Loucy (cell line): ENCODE measurements at regions not wholly inside any gene's neighbourhood (a gene's known extent, or its start where the extent isn't known, plus 50 kb on each side); places are given as distances from the start of the nearest gene placed in this dataset.

Experiments used
- H2AFZ ChIP-seq: fragments of 200-600 bp; sonication (generic); 2 replicates; pipeline ENCODE4 v1.6.0; 2016; ENCODE audit warnings: antibody characterized with exemption, mild to moderate bottlenecking, low read length, moderate library complexity
- H3F3A ChIP-seq: fragments of 200-600 bp; 2 replicates; pipeline ENCODE4 v1.6.0; 2016; ENCODE audit warnings: antibody characterized with exemption, low read depth, mild to moderate bottlenecking
- H3K27me3 ChIP-seq: fragments of 200-600 bp; sonication (generic); 2 replicates; pipeline ENCODE4 v1.6.1; 2014; ENCODE audit warnings: low read length, mild to moderate bottlenecking; ENCODE audit not compliant: insufficient read depth, poor library complexity, severe bottlenecking
- H3K36me3 ChIP-seq: fragments of 200-600 bp; sonication (generic); 2 replicates; pipeline ENCODE4 v1.6.1; 2016; ENCODE audit warnings: low read length; ENCODE audit not compliant: insufficient read depth
- H3K4me1 ChIP-seq: fragments of 200-600 bp; sonication (generic); 2 replicates; pipeline ENCODE4 v1.5.1; 2014; ENCODE audit warnings: low read length, mild to moderate bottlenecking; ENCODE audit not compliant: insufficient read depth, poor library complexity, severe bottlenecking
- H3K4me2 ChIP-seq: fragments of 200-600 bp; sonication (generic); 2 replicates; pipeline ENCODE4 v1.6.0; 2014; ENCODE audit warnings: antibody characterized with exemption, low read length, low read depth, mild to moderate bottlenecking; ENCODE audit not compliant: poor library complexity, severe bottlenecking
- H3K4me3 ChIP-seq: fragments of 200-600 bp; sonication (generic); 2 replicates; pipeline ENCODE4 v1.5.1; 2014; ENCODE audit warnings: low read length, mild to moderate bottlenecking, mixed read lengths; ENCODE audit not compliant: poor library complexity, severe bottlenecking
- H3K79me2 ChIP-seq: fragments of 200-600 bp; sonication (generic); 2 replicates; pipeline ENCODE4 v1.6.1; 2014; ENCODE audit warnings: low read length; ENCODE audit not compliant: insufficient read depth
- H3K9ac ChIP-seq: fragments of 200-600 bp; sonication (generic); 2 replicates; pipeline ENCODE4 v1.6.0; 2014; ENCODE audit warnings: mild to moderate bottlenecking, low read depth, low read length, moderate library complexity; ENCODE audit not compliant: poor library complexity, severe bottlenecking
- H3K9me2 ChIP-seq: fragments of 200-600 bp; sonication (generic); replicated peaks from 2 replicates; pipeline ENCODE4 v1.6.1; 2016; ENCODE audit warnings: low read depth, low read length, mixed read lengths
- H3K9me3 ChIP-seq: fragments of 200-600 bp; sonication (generic); 2 replicates; pipeline ENCODE4 v1.6.1; 2014; ENCODE audit warnings: mild to moderate bottlenecking, antibody characterized with exemption, low read length, low read depth; ENCODE audit not compliant: insufficient read depth
- H4K20me1 ChIP-seq: fragments of 200-600 bp; sonication (generic); 2 replicates; pipeline ENCODE4 v1.6.0; 2014; ENCODE audit warnings: antibody characterized with exemption, low read length, mild to moderate bottlenecking; ENCODE audit not compliant: insufficient read depth, poor library complexity, severe bottlenecking
- EZH2phosphoT487 ChIP-seq: fragments of 200-600 bp; IDR thresholded peaks from 2 replicates; pipeline ENCODE4 v1.6.1; 2018; ENCODE audit warnings: antibody characterized with exemption, mild to moderate bottlenecking, moderate library complexity, borderline replicate concordance
- TF ChIP-seq, protein P1 (sequence below): fragments of 200-600 bp; sonication (generic); conservative IDR thresholded peaks from 2 replicates; pipeline ENCODE4 v1.5.1; 2014; ENCODE audit warnings: mild to moderate bottlenecking, antibody characterized with exemption, low read length

DNA sequence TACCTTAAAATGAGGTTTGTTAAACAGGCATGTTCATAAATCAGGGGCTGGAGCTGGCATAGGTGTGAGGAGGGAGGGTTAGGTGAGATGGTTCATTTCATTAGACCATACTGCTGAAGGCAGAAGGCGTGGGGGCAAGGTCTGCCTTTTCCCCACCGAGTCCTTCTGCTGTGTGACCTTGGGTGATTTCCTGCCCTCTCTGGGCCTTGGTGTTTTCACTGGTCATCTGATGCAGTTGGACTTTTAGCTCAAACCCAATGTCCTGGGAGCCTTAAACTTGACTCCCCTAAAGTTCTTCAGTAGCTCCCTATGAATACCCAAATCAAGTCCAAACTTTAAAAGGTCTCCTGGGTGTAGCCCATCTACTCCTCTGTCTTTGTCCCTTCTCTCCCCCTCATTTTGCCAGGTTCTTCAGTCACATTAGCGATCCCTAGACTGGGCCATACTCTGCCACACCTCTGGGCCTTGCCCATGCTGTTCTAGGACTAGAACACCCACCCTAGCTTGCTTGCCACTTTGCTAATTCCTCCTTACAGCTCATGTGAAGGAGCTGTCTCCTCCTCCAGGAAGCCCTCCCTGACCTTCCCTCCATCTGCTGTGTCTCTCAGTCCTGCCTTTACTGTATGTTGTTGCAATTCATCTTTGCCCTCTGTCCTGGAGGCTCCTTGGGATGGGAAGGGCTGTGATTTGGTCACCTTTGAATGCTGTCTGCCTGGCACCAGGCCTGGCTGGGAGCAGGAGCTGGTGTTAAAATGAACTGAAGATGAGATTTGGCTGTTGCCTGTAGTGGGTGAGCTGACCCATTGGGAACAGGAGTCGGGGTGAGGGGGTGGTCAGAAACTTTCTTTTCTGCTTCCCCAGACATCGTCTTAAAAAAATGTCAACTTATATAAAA, 85.4 kb upstream of the HS6ST1 start:
- Histone ChIP-seq H3K4me2 (no peak overlapping the region), H3K27me3 (no peaks in the 10 kb centered on the region), H3K4me1 (peaks cover 45% of the 10 kb centered on the region), H3K79me2 (no peaks in the 10 kb centered on the region), H3K9ac (no peak overlapping the region), H3K9me2 (no peaks in the 10 kb centered on the region), H3K36me3 (no peaks in the 10 kb centered on the region), H2AFZ (no peak overlapping the region), H3F3A (no peaks in the 10 kb centered on the region), H4K20me1 (no peaks in the 10 kb centered on the region), H3K4me3 (no peak overlapping the region), H3K9me3 (no peaks in the 10 kb centered on the region)
- TF ChIP-seq, protein P1, sequence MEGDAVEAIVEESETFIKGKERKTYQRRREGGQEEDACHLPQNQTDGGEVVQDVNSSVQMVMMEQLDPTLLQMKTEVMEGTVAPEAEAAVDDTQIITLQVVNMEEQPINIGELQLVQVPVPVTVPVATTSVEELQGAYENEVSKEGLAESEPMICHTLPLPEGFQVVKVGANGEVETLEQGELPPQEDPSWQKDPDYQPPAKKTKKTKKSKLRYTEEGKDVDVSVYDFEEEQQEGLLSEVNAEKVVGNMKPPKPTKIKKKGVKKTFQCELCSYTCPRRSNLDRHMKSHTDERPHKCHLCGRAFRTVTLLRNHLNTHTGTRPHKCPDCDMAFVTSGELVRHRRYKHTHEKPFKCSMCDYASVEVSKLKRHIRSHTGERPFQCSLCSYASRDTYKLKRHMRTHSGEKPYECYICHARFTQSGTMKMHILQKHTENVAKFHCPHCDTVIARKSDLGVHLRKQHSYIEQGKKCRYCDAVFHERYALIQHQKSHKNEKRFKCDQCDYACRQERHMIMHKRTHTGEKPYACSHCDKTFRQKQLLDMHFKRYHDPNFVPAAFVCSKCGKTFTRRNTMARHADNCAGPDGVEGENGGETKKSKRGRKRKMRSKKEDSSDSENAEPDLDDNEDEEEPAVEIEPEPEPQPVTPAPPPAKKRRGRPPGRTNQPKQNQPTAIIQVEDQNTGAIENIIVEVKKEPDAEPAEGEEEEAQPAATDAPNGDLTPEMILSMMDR = no peak
- TF ChIP-seq EZH2phosphoT487 = no peak

DNA sequence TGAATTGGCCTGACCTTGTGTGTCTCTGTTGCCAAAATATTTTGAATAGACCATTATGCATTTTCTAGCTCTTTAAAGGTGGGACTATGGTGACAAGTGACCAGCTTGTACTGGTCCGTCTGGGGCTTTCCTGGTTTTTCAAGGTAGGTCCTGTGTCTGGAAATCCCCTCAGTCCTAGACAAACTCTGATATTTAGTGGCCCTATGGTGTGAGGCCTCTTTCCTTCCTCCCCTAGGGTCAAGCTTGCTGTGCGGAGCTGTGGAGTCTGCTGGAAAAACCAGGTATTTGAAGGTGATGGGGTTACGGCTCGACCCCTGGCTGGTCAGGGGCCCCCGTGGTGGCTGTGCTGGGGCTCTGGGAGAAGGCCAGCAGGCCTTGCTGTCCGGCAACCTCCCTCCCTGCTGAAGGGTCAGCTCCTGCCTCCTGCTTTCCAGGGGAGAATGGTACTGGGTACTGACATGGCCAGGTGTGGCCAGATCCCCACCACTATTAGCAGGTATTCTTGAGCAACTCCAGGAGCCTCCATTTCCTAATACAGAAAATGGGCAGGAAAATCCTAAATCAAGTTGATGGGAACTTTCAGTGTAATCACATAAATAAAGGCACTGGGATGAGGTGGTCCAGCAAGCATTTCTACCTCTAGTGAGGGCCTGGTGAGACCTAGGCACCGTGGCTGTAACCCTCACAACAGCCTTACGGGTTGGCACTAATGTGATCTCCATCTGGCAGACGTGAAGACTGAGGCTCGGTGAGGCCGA, 86.2 kb upstream of the HS6ST1 start:
- Histone ChIP-seq H3K4me3 (no peak overlapping the region), H3K27me3 (no peaks in the 10 kb centered on the region), H3K9me3 (no peaks in the 10 kb centered on the region), H2AFZ (no peak overlapping the region), H3K9ac (no peak overlapping the region), H3K9me2 (no peaks in the 10 kb centered on the region), H4K20me1 (no peaks in the 10 kb centered on the region), H3K4me1 (peaks cover 49% of the 10 kb centered on the region), H3F3A (no peaks in the 10 kb centered on the region), H3K36me3 (no peaks in the 10 kb centered on the region), H3K79me2 (no peaks in the 10 kb centered on the region), H3K4me2 (no peak overlapping the region)
- TF ChIP-seq, protein P1 = no peak
- no peak for TF ChIP-seq EZH2phosphoT487

DNA sequence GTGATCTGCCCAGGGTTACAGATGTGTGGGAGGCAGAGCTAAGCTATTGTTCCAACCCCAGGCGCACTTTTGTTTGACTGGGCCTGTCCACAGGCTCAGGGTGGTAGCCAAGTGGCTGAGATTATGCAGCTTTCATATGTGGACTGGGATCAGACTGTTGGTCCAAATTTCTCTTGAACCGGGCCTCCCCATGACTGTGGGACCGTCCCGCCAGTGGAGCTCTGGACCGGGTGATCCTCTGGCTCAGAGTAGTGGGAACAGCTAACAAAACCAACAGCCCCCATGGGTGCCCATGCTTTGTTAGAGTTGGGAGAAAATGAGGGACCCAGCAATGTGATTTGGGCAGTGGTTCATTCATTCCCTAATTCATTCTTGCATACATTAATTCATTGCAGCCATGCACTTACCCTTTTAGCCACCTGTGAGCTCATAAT, 86.8 kb upstream of the HS6ST1 start:
- H3K4me1 ChIP-seq = peaks cover 44% of the 10 kb centered on the region
- H3K79me2 ChIP-seq = no peaks in the 10 kb centered on the region
- no peak overlapping the region for H2AFZ ChIP-seq
- H4K20me1 ChIP-seq = no peaks in the 10 kb centered on the region
- H3K9me2 ChIP-seq = no peaks in the 10 kb centered on the region
- no peaks in the 10 kb centered on the region for H3K9me3 ChIP-seq
- no peak for TF ChIP-seq EZH2phosphoT487
- TF ChIP-seq, protein P1 = no peak
- no peak overlapping the region for H3K9ac ChIP-seq
- H3K27me3 ChIP-seq = no peaks in the 10 kb centered on the region
- no peaks in the 10 kb centered on the region for H3F3A ChIP-seq
- no peak overlapping the region for H3K4me3 ChIP-seq
- no peaks in the 10 kb centered on the region for H3K36me3 ChIP-seq
- no peak overlapping the region for H3K4me2 ChIP-seq
